CD4-positive, alpha-beta T cell (primary cell): ENCODE measurements at regions not wholly inside any gene's neighbourhood (a gene's known extent, or its start where the extent isn't known, plus 50 kb on each side); places are given as distances from the start of the nearest gene placed in this dataset.

Experiments
- ATAC-seq: fragments of 200-7000 bp; cut with Tn5 transposase; one replicate; pipeline ENCODE4 v1.10.0; 2022; ENCODE audit warnings: mild to moderate bottlenecking; ENCODE audit not compliant: poor library complexity
- CTCF ChIA-PET: fragments of 350-600 bp; sonication (Branson Sonifier 250); formaldehyde crosslinking; loops from one replicate; lab custom pipeline; 2021; ENCODE audit warnings: antibody characterized with exemption, inconsistent platforms; lab: Charles Lee
- POLR2A ChIA-PET: fragments of 350-600 bp; sonication (Branson Sonifier 250); formaldehyde crosslinking; loops from one replicate; lab custom pipeline; 2021; ENCODE audit warnings: antibody characterized with exemption, inconsistent platforms; lab: Charles Lee
- DNase-seq, 14 experiments: peaks; one replicate each; pipeline ENCODE4 v3.0.0-alpha.2; 2013 to 2020; ENCODE audit warnings: mixed read lengths in 2 of 14
- H3K27ac ChIP-seq, 2 donors: one replicate each; pipeline versions ENCODE4 v1.5.1 to v1.7.0; 2013; ENCODE audit warnings: low read length in 2 of 2, low read depth in 1 of 2, mild to moderate bottlenecking in 1 of 2
- H3K27me3 ChIP-seq, 2 experiments: 1 replicate in 1 of 2; 2 replicates in 1 of 2; pipeline versions ENCODE4 v1.6.1 to v1.7.0; 2013; ENCODE audit warnings: low read length in 2 of 2, control low read depth in 1 of 2, mild to moderate bottlenecking in 1 of 2, moderate library complexity in 1 of 2; ENCODE audit not compliant: insufficient read depth in 2 of 2, control insufficient read depth in 1 of 2
- H3K36me3 ChIP-seq: one replicate; pipeline ENCODE4 v1.6.1; 2013; ENCODE audit warnings: low read length, control low read depth; ENCODE audit not compliant: insufficient read depth
- H3K4me1 ChIP-seq: one replicate; pipeline ENCODE4 v1.6.1; 2013; ENCODE audit warnings: low read length, control low read depth; ENCODE audit not compliant: insufficient read depth
- H3K4me3 ChIP-seq: one replicate; pipeline ENCODE4 v1.5.1; 2013; ENCODE audit warnings: mild to moderate bottlenecking, low read length, moderate library complexity
- H3K9me3 ChIP-seq, 2 experiments: 1 replicate in 1 of 2; 2 replicates in 1 of 2; pipeline versions ENCODE4 v1.6.1 to v1.7.0; 2013; ENCODE audit warnings: low read length in 2 of 2, mild to moderate bottlenecking in 2 of 2, control low read depth in 1 of 2, moderate library complexity in 1 of 2; ENCODE audit not compliant: control insufficient read depth in 1 of 2, insufficient read depth in 1 of 2
- H3K27ac Mint-ChIP-seq: one replicate; pipeline ENCODE4 v1.8.0; 2020; ENCODE audit warnings: mixed read lengths
- H3K27me3 Mint-ChIP-seq: one replicate; pipeline ENCODE4 v1.8.0; 2021; ENCODE audit warnings: mixed read lengths
- H3K36me3 Mint-ChIP-seq: one replicate; pipeline ENCODE4 v1.8.0; 2021; ENCODE audit warnings: low read depth, mixed read lengths
- H3K4me1 Mint-ChIP-seq: one replicate; pipeline ENCODE4 v1.8.0; 2021; ENCODE audit warnings: low read depth, mixed read lengths
- H3K4me3 Mint-ChIP-seq: one replicate; pipeline ENCODE4 v1.8.0; 2020; ENCODE audit warnings: mild to moderate bottlenecking, mixed read lengths
- H3K9me3 Mint-ChIP-seq: one replicate; pipeline ENCODE4 v1.8.0; 2020; ENCODE audit warnings: mixed read lengths
- CTCF ChIP-seq: fragments of 200-600 bp; IDR thresholded peaks from one replicate; pipeline ENCODE4 v1.8.0; 2022; ENCODE audit warnings: antibody characterized with exemption, mild to moderate bottlenecking
- intact Hi-C, 2 experiments: fragments of 100-400 bp; cut with DNase I in 1 of 2; cut with micrococcal nuclease in 1 of 2; formaldehyde crosslinking; loops; one replicate each; pipeline versions ENCODE4 v1.15.1 to v1.9.0; 2023 to 2025; cut with DNase I, micrococcal nuclease

GRCh38 chr6:134675110-134676054 lies 274.5 kb downstream of the ALDH8A1 start:
- H3K27me3 Mint-ChIP-seq = no peaks in the 10 kb centered on the region
- no peaks in the 10 kb centered on the region for H3K36me3 ChIP-seq
- ChIA-PET POLR2A (no interaction called here), CTCF (no interaction called here)
- no peaks in the 10 kb centered on the region for H3K9me3 Mint-ChIP-seq
- H3K36me3 Mint-ChIP-seq = no peaks in the 10 kb centered on the region
- no peak overlapping the region for H3K27ac ChIP-seq
- no peak for ATAC-seq
- no peak overlapping the region for H3K27ac Mint-ChIP-seq
- H3K9me3 ChIP-seq = no peaks in the 10 kb centered on the region
- H3K4me1 ChIP-seq = no peaks in the 10 kb centered on the region
- no peak for DNase-seq
- no peak overlapping the region for H3K4me3 ChIP-seq
- no peaks in the 10 kb centered on the region for H3K4me1 Mint-ChIP-seq
- H3K27me3 ChIP-seq = no peaks in the 10 kb centered on the region
- intact Hi-C loops = no loop called here
- TF ChIP-seq CTCF = no peak
- H3K4me3 Mint-ChIP-seq = no peak overlapping the region

- DNase-seq = no peak
- intact Hi-C loops = no loop called here
- ChIA-PET POLR2A (no interaction called here), CTCF (no interaction called here)
- Mint-ChIP-seq H3K27ac (no peak overlapping the region), H3K36me3 (no peaks in the 10 kb centered on the region), H3K4me1 (no peaks in the 10 kb centered on the region), H3K4me3 (no peak overlapping the region), H3K9me3 (no peaks in the 10 kb centered on the region), H3K27me3 (no peaks in the 10 kb centered on the region)
- Histone ChIP-seq H3K36me3 (no peaks in the 10 kb centered on the region), H3K4me1 (no peaks in the 10 kb centered on the region), H3K4me3 (no peak overlapping the region), H3K27ac (no peak overlapping the region), H3K27me3 (no peaks in the 10 kb centered on the region), H3K9me3 (no peaks in the 10 kb centered on the region)
- no peak for ATAC-seq
- TF ChIP-seq CTCF = no peak
Observed at GRCh38 chr6:134674562-134674961, 275.3 kb downstream of the ALDH8A1 start.

- no peak overlapping the region for H3K27ac ChIP-seq
- Mint-ChIP-seq H3K4me1 (no peaks in the 10 kb centered on the region), H3K27me3 (no peaks in the 10 kb centered on the region), H3K36me3 (no peaks in the 10 kb centered on the region), H3K27ac (no peak overlapping the region), H3K9me3 (no peaks in the 10 kb centered on the region), H3K4me3 (no peak overlapping the region)
- H3K4me1 ChIP-seq = no peaks in the 10 kb centered on the region
- DNase-seq (no peak), ATAC-seq (no peak)
- TF ChIP-seq CTCF = no peak
- H3K9me3 ChIP-seq = no peaks in the 10 kb centered on the region
- no peak overlapping the region for H3K4me3 ChIP-seq
- intact Hi-C loops = no loop called here
- ChIA-PET CTCF (no interaction called here), POLR2A (no interaction called here)
- no peaks in the 10 kb centered on the region for H3K27me3 ChIP-seq
- no peaks in the 10 kb centered on the region for H3K36me3 ChIP-seq
Observed at GRCh38 chr6:134669485-134669884, 280.4 kb downstream of the ALDH8A1 start.
